Fibroblast of skin of right quadriceps (primary cell): ENCODE measurements at regions not wholly inside any gene's neighbourhood (a gene's known extent, or its start where the extent isn't known, plus 50 kb on each side); places are given as distances from the start of the nearest gene placed in this dataset.
"Not testable (repeated sequence)": the region's sequence is repeated elsewhere in the genome, so short reads cannot be mapped to it uniquely, and the experiment has no call there.

ENCODE experiments used
- DNase-seq: peaks from one replicate; pipeline ENCODE4 v3.0.0-alpha.2; 2013

- peak; percentile 41 for DNase-seq
Observed at GRCh38 chr4:189809839-189810238, 130.8 kb upstream of the FRG1 start.

- DNase-seq, result not testable (repeated sequence)
Observed at GRCh38 chr4:189810318-189811181, 130.1 kb upstream of the FRG1 start.

GRCh38 chr4:189815404-189816192, 125.1 kb upstream of the FRG1 start:
- no peak for DNase-seq

- peak; percentile 65 for DNase-seq
Observed at GRCh38 chr4:189822326-189822725, 118.3 kb upstream of the FRG1 start.

- DNase-seq, result no peak
Observed at GRCh38 chr4:189823591-189823990, 117.1 kb upstream of the FRG1 start.

GRCh38 chr4:189825466-189825865, 115.2 kb upstream of the FRG1 start:
- no peak for DNase-seq

GRCh38 chr4:189826657-189827056, 114.0 kb upstream of the FRG1 start:
- peak; percentile 35 for DNase-seq

- no peak for DNase-seq
Observed at GRCh38 chr4:189828081-189828697, 112.5 kb upstream of the FRG1 start.

- no peak for DNase-seq
Observed at GRCh38 chr4:189832528-189832927, 108.1 kb upstream of the FRG1 start.

GRCh38 chr4:189834616-189835015, 106.1 kb upstream of the FRG1 start:
- no peak for DNase-seq

GRCh38 chr4:189835505-189835904, 105.2 kb upstream of the FRG1 start:
- no peak for DNase-seq

- DNase-seq, result no peak
Observed at GRCh38 chr4:189837471-189837870, 103.2 kb upstream of the FRG1 start.

- no peak for DNase-seq
Observed at GRCh38 chr4:189838821-189839497, 101.7 kb upstream of the FRG1 start.

GRCh38 chr4:189840356-189840755, 100.3 kb upstream of the FRG1 start:
- DNase-seq, result no peak

GRCh38 chr4:189843413-189844009, 97.2 kb upstream of the FRG1 start:
- no peak for DNase-seq

GRCh38 chr4:189845145-189845846, 95.4 kb upstream of the FRG1 start:
- peak; percentile 89 for DNase-seq

- not testable (repeated sequence) for DNase-seq
Observed at GRCh38 chr4:189846094-189846493, 94.6 kb upstream of the FRG1 start.

GRCh38 chr4:189846608-189847007, 94.1 kb upstream of the FRG1 start:
- DNase-seq, result not testable (repeated sequence)

- not testable (repeated sequence) for DNase-seq
Observed at GRCh38 chr4:189848672-189849071, 92.0 kb upstream of the FRG1 start.

GRCh38 chr4:189850239-189850856, 90.3 kb upstream of the FRG1 start:
- no peak for DNase-seq

- no peak for DNase-seq
Observed at GRCh38 chr4:189858435-189858834, 82.2 kb upstream of the FRG1 start.
